ENCODE measurements at regions not wholly inside any gene's neighbourhood (a gene's known extent, or its start where the extent isn't known, plus 50 kb on each side); places are given as distances from the start of the nearest gene placed in this dataset.
"Not testable (repeated sequence)": the region's sequence is repeated elsewhere in the genome, so short reads cannot be mapped to it uniquely, and the experiment has no call there.

DNA sequence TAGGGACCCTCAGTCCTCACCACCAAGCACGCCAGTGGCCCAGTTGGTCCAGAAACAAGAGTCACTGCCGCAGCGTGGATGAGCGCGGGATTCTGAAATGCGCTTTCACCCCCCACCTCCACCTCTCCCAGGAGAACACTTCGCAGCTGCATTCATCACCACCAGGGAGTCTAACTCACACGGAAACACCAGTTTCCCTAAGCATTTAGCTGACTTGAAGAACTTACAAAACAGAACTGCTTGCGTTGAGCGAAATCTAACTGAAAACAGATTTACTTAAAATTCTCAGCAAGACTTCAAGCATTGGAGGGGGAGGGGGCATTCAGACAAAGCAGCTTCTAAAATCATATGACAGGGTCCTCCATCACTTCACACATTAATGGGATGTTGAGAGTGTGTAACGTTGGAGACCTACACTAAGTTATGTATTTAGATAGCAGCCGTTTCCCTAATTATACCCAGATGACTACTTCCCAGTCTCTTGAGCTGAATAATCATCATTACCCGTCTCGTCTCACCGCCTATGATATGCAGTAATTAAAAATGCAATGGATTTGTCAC is 258.2 kb upstream of the IRS2 start:
- DNase-seq (ENCODE audit: low read depth) = peak; percentile 32

DNA sequence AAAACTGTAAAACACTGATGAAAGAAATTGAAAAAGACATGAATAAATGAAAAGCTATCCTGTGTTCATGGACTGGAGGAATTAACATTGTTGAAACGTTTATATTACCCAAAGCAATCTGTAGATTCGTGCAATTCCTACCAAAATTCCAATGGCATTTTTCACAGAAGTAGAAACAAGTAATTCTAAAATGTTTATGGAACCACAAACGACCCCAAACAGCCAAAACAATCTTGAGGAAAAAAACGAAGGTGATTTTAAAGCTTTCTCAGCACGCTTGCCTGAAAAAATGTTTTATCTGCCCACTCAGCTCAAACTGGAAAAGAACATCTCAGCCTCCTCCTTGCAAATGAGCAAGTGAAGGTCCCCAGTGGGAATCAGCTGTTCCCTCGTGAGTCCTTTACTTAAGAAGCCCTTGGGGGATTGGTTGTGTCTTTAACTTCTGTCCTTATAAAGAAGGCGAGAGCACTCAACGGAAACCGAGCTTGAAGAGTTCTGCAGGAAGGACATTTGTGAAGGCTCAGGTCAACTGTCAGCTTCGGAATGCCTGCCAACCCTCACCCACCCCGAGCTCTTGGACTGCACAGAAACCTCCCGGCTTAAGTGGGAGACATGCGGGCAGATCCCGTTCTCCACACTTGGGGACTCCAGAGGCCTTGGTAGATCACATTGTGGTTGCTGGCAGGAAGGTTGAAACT is 256.0 kb upstream of the IRS2 start:
- no peak for DNase-seq (ENCODE audit: low read depth)

GRCh38 chr13:110041638-110042037 is 255.3 kb upstream of the IRS2 start:
- not testable (repeated sequence) for DNase-seq (ENCODE audit: low read depth)

DNA sequence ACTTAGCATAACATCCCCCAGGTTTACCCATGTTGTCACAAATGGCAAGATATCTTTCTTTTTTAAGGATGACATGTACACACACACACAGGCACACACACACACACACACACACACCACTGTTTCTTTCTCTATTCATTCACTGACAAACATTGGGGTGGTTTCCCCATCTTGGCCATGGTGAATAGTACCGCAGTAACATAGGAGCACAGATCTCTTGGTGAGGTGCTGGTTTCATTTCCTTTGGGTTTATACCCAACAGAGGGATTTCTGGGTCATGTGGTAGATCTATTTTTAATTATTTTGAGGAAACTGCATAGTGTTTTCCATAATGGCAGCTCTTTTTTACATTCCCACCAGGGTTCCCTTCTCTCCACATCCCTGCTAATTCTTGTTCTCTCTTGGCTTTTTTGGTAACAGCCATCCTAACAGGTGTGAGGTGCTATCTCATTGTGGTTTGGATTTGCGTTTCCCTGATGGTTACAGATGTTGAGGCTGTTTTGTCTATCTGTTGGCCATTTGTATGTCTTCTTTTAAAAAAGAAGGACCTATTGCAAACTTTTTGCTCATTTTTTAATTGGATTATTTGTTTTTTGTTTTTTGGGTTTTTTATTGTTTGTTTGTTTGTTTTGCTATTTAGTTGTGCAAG is 251.7 kb upstream of the IRS2 start:
- DNase-seq (ENCODE audit: low read depth) = no peak

GRCh38 chr13:110036060-110036459 is 249.7 kb upstream of the IRS2 start:
- DNase-seq (ENCODE audit: low read depth) = no peak

GRCh38 chr13:110034031-110034549 is 247.7 kb upstream of the IRS2 start:
- DNase-seq (ENCODE audit: low read depth) = no peak

DNA sequence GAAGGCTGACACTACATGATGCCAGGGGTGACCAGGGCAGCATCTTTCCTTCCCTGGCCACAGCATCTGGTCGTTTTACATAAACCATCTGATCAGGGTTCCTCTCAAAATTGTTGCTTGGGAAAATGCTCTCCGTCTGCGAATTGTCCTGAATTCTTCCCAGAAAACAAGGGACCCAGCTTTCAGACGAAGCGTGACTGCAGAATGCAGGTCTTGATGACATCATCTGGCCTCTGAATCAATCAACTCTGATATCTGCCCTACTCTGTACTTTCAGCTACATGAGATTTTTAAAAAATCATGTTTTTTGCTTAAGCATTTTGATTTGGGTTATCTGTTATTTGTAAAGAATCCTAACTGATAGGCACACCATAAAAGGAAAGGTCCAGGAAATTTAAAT is 246.6 kb upstream of the IRS2 start:
- no peak for DNase-seq (ENCODE audit: low read depth)

GRCh38 chr13:110030394-110030928 is 244.1 kb upstream of the IRS2 start:
- no peak for DNase-seq (ENCODE audit: low read depth)

DNA sequence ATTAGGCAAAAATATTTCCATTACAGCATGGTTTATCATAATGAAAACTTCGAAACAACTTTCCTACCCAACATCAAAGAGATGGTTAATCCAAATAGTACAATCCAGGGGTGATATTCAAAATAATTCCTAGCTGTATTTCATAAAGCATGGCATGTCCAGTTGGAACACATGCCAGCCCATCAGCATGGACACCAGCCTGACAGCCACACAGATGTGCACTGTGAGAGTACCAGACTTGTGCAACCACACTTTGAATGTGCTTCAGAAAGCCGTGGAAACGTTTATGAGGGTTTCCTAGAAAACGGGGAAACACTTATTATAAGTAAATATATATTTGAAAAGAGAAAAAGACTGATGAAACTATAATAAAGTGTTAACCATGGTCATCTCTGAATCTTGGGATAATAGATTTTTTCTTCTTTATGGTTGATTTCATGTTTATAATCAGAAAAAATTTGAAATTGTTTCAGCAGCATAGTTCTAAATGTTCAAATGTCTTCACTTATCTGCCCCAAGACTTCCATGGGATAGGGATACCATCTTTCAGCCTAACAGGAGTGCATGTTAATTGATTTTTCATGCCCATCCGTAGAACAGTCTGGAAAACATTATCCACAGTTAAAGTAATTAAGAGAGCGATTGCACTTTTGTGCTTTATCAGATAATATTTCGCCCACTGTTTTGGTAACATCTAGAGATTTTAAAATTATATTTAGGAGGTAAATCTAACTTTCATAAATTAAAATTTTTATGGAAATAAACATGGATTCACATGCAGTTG is 242.6 kb upstream of the IRS2 start:
- no peak for DNase-seq (ENCODE audit: low read depth)

DNA sequence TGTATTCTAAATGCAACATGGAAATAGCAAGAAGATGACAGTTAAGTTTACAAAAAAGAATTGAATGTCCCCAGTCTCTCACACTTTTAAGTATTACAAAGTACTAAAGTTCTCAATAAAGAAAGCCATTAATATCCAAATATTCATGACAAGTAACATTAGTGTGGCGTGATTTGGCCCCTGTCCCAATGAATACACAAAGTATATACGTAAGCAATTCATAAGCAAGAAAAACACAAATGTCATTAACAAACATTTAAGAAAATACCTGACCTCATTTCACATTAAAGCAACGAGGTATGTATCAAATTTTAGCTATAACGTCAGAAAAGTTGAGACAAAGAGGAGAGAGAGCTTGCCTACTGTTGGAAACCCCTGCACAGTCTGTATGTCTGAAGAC is 241.9 kb upstream of the IRS2 start:
- no peak for DNase-seq (ENCODE audit: low read depth)

DNA sequence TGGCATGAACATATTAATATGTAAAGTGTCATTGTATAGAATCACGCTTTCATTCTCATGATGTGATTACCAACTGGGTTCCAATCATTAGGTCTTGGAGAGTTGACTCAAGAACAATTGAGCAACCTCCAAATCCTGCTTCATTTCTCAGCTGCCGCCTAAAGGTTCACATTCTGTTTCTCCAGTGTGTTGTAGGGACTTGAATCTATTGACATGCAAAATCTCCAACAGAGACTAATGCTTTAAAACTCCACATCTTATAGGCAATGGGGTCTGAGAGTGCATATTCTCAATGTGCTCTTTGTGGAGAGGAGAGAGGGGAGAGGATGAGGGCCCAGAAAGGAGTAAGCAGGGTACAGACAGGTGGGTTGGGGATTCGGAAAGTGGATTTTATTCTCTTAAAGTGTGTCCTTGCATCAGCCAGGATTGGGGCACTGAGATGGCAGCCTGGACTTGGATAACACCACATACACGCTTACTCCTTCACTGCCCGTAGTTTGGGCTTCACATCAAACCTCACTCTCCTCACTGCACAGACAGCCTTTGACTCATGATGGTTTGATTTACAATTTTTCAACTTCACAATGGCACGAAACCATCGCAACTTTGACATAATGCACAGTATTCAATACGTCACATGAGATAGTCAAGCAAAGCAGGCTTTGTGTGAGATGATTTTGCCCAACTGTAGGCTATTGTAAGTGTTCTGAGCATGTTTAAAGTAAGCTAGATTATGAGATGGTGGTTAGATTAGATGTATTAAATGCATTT is 241.3 kb upstream of the IRS2 start:
- no peak for DNase-seq (ENCODE audit: low read depth)

DNA sequence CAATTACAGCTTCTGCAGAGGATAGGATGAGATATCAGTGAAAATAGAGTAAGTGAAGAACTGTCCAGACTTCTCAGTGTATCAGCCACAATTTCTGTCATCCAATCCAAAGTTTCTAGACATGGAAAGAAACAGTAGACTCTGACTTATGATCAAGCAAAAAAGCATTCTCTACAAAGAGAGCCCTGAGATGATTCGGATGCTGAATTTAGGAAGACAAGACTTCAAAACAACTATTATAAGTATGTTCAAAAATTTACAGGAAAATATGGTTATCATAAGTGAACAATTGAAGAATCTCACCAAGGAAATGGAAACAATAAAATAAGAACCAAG is 238.2 kb upstream of the IRS2 start:
- no peak for DNase-seq (ENCODE audit: low read depth)

GRCh38 chr13:110023729-110024644 is 237.6 kb upstream of the IRS2 start:
- DNase-seq (ENCODE audit: low read depth) = no peak

DNA sequence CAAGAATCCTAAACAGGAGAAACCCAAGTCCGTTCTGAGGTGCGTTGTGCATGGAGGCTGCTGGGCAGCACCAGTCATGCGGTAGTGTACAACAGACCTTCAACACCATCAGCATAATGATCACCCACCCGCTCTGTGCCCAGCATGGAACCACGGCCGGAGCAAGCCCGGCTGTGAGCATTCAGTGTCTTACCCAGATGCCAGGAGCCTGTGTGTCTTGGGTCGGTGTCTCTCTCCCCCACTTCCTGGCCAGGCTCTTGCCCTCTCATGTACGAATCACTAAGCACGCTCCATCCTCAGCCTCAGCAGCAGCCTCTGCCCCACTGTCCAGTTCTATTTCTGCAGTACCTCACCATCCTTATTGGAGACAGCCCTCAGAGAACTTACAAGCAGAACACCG is 231.6 kb upstream of the IRS2 start:
- DNase-seq (ENCODE audit: low read depth) = no peak

DNA sequence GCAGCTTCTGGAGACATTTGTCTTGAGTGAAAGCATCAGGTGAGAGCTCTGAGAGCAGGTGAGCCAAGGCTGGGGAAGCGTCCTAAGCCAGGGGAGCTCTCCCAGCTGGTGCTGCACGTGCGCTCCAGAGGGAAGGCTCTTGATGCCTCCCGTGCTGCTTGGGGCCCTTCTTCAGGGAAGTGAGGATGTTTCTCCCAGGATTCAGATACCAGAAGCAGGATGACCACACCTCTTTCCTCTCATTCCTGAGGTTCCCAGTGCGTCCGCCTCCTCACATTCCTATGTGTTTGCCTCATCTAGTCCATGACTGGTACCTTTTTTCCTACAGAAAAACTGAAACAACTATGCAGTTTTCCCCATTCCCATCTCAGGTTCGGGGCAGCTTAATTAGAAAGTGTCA is 231.0 kb upstream of the IRS2 start:
- peak; percentile 38 for DNase-seq (ENCODE audit: low read depth)

- peak; percentile 15 for DNase-seq (ENCODE audit: low read depth)
Measured at GRCh38 chr13:110015253-110015652, 228.9 kb upstream of the IRS2 start.

GRCh38 chr13:110014719-110015118 is 228.3 kb upstream of the IRS2 start:
- no peak for DNase-seq (ENCODE audit: low read depth)

DNA sequence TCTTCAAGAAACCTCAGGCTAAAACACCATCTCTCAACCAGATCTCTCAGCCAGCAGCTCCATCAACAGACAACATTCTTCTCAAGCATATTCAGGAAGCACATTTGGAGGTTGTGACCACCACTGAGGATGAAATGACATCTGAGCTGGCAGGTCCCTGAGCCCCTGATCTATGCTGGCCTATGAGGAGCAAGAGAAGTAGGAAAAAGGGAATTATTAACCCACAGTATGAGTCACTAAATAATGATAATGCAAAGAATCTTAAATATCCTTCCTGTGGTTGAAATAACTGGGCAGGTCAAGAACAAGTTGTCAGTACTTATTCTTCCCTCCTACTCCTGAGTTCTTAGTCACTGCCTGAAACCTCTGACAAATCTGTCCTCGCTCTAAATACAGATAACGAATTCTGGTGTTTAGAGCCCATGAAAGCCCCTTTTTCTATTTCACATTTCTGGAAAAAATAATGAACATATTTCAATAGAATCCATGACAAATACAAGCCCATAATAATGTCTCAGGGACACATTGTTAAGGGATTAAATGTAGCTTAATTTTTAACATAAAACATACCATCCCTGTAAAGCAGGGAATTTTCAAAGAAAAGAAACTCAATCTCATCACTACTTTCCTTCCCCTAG is 225.8 kb upstream of the IRS2 start:
- DNase-seq (ENCODE audit: low read depth) = peak; percentile 46

- DNase-seq (ENCODE audit: low read depth) = no peak
Measured at GRCh38 chr13:110010404-110011138, 224.2 kb upstream of the IRS2 start.

All from stromal cell of bone marrow (primary cell).